Activated CD4-positive, alpha-beta T cell treated with anti-CD3 and anti-CD28 coated beads, Interleukin-2, amount 10 ng/mL, durations not matched to agents 7 days and 5 days (primary cell): ENCODE measurements at regions not wholly inside any gene's neighbourhood (a gene's known extent, or its start where the extent isn't known, plus 50 kb on each side); places are given as distances from the start of the nearest gene placed in this dataset.
"Not testable (repeated sequence)": the region's sequence is repeated elsewhere in the genome, so short reads cannot be mapped to it uniquely, and the experiment has no call there.

Source experiments
- CTCF ChIA-PET: fragments of 350-600 bp; sonication (Branson Sonifier 250); formaldehyde crosslinking; loops from one replicate; lab custom pipeline; 2021; ENCODE audit warnings: antibody characterized with exemption; lab: Charles Lee
- POLR2A ChIA-PET: fragments of 350-600 bp; sonication (Branson Sonifier 250); formaldehyde crosslinking; loops from one replicate; lab custom pipeline; 2021; ENCODE audit warnings: antibody characterized with exemption; lab: Charles Lee
- DNase-seq: peaks from one replicate; pipeline ENCODE4 v3.0.0-alpha.2; 2020
- H3K27ac Mint-ChIP-seq: one replicate; pipeline ENCODE4 v1.8.0; 2021; ENCODE audit warnings: mild to moderate bottlenecking, moderate library complexity, mixed read lengths
- H3K27me3 Mint-ChIP-seq: one replicate; pipeline ENCODE4 v1.8.0; 2021; ENCODE audit warnings: mixed read lengths
- H3K36me3 Mint-ChIP-seq: one replicate; pipeline ENCODE4 v1.8.0; 2021; ENCODE audit warnings: low read depth, mixed read lengths
- H3K4me1 Mint-ChIP-seq: one replicate; pipeline ENCODE4 v1.8.0; 2021; ENCODE audit warnings: mixed read lengths
- H3K4me3 Mint-ChIP-seq: one replicate; pipeline ENCODE4 v1.8.0; 2021; ENCODE audit warnings: mild to moderate bottlenecking, moderate library complexity, mixed read lengths
- H3K9me3 Mint-ChIP-seq: one replicate; pipeline ENCODE4 v1.8.0; 2021; ENCODE audit warnings: mixed read lengths

DNA sequence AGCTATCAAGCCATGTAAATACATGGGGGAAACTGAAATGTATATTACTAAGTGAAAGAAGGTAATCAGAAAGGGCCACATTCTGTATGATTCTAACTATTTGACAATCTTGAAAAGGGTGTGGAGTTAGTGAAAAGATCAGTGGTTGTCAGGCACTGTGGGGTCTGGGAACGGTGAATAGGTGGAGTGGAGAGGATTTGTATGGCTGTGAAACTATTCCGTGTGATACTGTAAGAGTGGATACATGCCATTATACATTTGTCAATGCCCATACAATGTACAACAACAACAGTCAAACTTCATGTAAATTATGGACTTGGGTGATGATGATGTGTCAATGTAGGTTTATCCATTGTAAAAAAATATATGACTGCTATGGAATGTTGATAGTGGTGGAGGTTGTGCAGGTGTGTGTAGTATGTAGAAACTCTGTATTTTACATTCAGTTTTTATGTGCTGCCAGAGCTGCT, 1116.2 kb downstream of the SUCLG1 start:
- peak; percentile 6 for DNase-seq
- H3K9me3 Mint-ChIP-seq = peaks cover 5% of the 10 kb centered on the region
- ChIA-PET POLR2A (no interaction called here), CTCF (no interaction called here)
- no peaks in the 10 kb centered on the region for H3K27me3 Mint-ChIP-seq
- H3K4me1 Mint-ChIP-seq = no peaks in the 10 kb centered on the region
- no peak overlapping the region for H3K4me3 Mint-ChIP-seq
- H3K27ac Mint-ChIP-seq = no peak overlapping the region
- H3K36me3 Mint-ChIP-seq = no peaks in the 10 kb centered on the region

GRCh38 chr2:83340424-83340823, 1118.7 kb downstream of the SUCLG1 start:
- H3K9me3 Mint-ChIP-seq = no peaks in the 10 kb centered on the region
- H3K4me1 Mint-ChIP-seq = no peaks in the 10 kb centered on the region
- no peak for DNase-seq
- H3K27ac Mint-ChIP-seq = no peak overlapping the region
- no peaks in the 10 kb centered on the region for H3K27me3 Mint-ChIP-seq
- ChIA-PET POLR2A (no interaction called here), CTCF (no interaction called here)
- no peak overlapping the region for H3K4me3 Mint-ChIP-seq
- H3K36me3 Mint-ChIP-seq = no peaks in the 10 kb centered on the region

DNA sequence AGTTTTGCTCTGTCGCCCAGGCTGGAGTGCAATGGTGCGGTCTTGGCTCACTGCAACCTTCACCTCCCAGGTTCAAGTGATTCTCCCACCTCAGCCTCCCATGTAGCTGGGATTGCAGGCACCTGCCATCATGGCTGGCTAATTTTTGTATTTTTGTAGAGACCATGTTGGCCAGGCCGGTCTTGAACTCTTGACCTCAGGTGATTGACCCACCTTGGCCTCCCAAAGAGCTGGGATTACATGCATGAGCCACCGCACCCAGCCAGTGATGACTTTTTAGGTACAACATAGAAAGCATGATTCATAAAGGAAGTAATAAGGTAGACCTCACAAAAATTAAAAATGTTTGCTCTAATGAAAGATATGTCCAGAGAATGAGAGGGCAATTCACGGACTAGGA, 1119.1 kb downstream of the SUCLG1 start:
- H3K27me3 Mint-ChIP-seq, H3K4me3 Mint-ChIP-seq, H3K4me1 Mint-ChIP-seq, POLR2A ChIA-PET, H3K36me3 Mint-ChIP-seq, DNase-seq, H3K27ac Mint-ChIP-seq, CTCF ChIA-PET, H3K9me3 Mint-ChIP-seq: not testable (repeated sequence)

- Mint-ChIP-seq H3K9me3 (no peaks in the 10 kb centered on the region), H3K27me3 (no peaks in the 10 kb centered on the region), H3K36me3 (no peaks in the 10 kb centered on the region), H3K4me3 (no peak overlapping the region), H3K27ac (no peak overlapping the region), H3K4me1 (no peaks in the 10 kb centered on the region)
- POLR2A ChIA-PET = no interaction called here
- DNase-seq = no peak
- CTCF ChIA-PET = no interaction called here
These were observed 1127.3 kb downstream of the SUCLG1 start for GRCh38 chr2:83331810-83332209.

GRCh38 chr2:83323038-83323437, 1136.0 kb downstream of the SUCLG1 start:
- peaks cover 3% of the 10 kb centered on the region for H3K9me3 Mint-ChIP-seq
- H3K27me3 Mint-ChIP-seq = no peaks in the 10 kb centered on the region
- no peak for DNase-seq
- ChIA-PET POLR2A (no interaction called here), CTCF (no interaction called here)
- H3K4me1 Mint-ChIP-seq = no peaks in the 10 kb centered on the region
- H3K4me3 Mint-ChIP-seq = no peak overlapping the region
- H3K36me3 Mint-ChIP-seq = no peaks in the 10 kb centered on the region
- no peak overlapping the region for H3K27ac Mint-ChIP-seq

- Mint-ChIP-seq H3K27me3 (no peaks in the 10 kb centered on the region), H3K9me3 (peaks cover 3% of the 10 kb centered on the region), H3K36me3 (no peaks in the 10 kb centered on the region), H3K4me3 (no peak overlapping the region), H3K27ac (no peak overlapping the region), H3K4me1 (no peaks in the 10 kb centered on the region)
- ChIA-PET POLR2A (no interaction called here), CTCF (no interaction called here)
- no peak for DNase-seq
These were observed 1139.0 kb downstream of the SUCLG1 start for GRCh38 chr2:83320053-83320452.

GRCh38 chr2:83305758-83306378, 1153.2 kb downstream of the SUCLG1 start:
- Mint-ChIP-seq H3K4me1 (no peaks in the 10 kb centered on the region), H3K4me3 (no peak overlapping the region), H3K9me3 (peaks cover 2% of the 10 kb centered on the region), H3K36me3 (no peaks in the 10 kb centered on the region), H3K27me3 (no peaks in the 10 kb centered on the region), H3K27ac (no peak overlapping the region)
- DNase-seq = no peak
- ChIA-PET POLR2A (no interaction called here), CTCF (no interaction called here)

- H3K27me3 Mint-ChIP-seq = no peaks in the 10 kb centered on the region
- H3K27ac Mint-ChIP-seq = no peak overlapping the region
- H3K9me3 Mint-ChIP-seq = peaks cover 2% of the 10 kb centered on the region
- ChIA-PET POLR2A (no interaction called here), CTCF (no interaction called here)
- DNase-seq = no peak
- no peaks in the 10 kb centered on the region for H3K4me1 Mint-ChIP-seq
- no peaks in the 10 kb centered on the region for H3K36me3 Mint-ChIP-seq
- no peak overlapping the region for H3K4me3 Mint-ChIP-seq
These were observed 1168.0 kb downstream of the SUCLG1 start for GRCh38 chr2:83291083-83291482.

GRCh38 chr2:83282841-83283240, 1176.2 kb downstream of the SUCLG1 start:
- H3K4me1 Mint-ChIP-seq = no peaks in the 10 kb centered on the region
- H3K27me3 Mint-ChIP-seq = no peaks in the 10 kb centered on the region
- no peaks in the 10 kb centered on the region for H3K9me3 Mint-ChIP-seq
- H3K36me3 Mint-ChIP-seq = no peaks in the 10 kb centered on the region
- no peak for DNase-seq
- no peak overlapping the region for H3K27ac Mint-ChIP-seq
- CTCF ChIA-PET = no interaction called here
- no peak overlapping the region for H3K4me3 Mint-ChIP-seq
- POLR2A ChIA-PET = no interaction called here

- Mint-ChIP-seq H3K36me3 (no peaks in the 10 kb centered on the region), H3K27me3 (no peaks in the 10 kb centered on the region), H3K9me3 (no peaks in the 10 kb centered on the region), H3K4me3 (no peak overlapping the region), H3K27ac (no peak overlapping the region), H3K4me1 (no peaks in the 10 kb centered on the region)
- POLR2A ChIA-PET = no interaction called here
- DNase-seq = no peak
- CTCF ChIA-PET = no interaction called here
These were observed 1176.9 kb downstream of the SUCLG1 start for GRCh38 chr2:83282043-83282795.

DNA sequence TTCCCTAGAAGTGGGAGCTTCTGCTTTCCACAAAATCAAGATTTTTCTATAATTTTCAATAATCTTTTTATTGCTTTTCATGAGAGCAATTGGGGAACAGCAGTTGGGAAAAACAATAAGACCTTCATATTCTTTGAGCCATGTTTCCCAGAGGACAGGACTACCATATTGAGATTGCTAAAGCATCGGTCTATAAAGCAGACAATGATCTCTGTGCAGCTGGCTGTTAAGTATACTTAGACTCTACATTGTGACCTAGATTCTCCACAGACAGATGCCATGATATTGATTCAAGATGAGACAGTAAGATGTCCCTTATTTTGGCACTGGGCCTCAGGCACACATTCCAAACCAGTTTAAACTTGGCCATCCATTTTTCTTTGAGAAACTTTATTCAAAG, 1178.7 kb downstream of the SUCLG1 start:
- H3K27me3 Mint-ChIP-seq = no peaks in the 10 kb centered on the region
- DNase-seq = no peak
- H3K4me1 Mint-ChIP-seq = no peaks in the 10 kb centered on the region
- CTCF ChIA-PET = no interaction called here
- no peak overlapping the region for H3K27ac Mint-ChIP-seq
- POLR2A ChIA-PET = no interaction called here
- no peaks in the 10 kb centered on the region for H3K36me3 Mint-ChIP-seq
- no peak overlapping the region for H3K4me3 Mint-ChIP-seq
- no peaks in the 10 kb centered on the region for H3K9me3 Mint-ChIP-seq

DNA sequence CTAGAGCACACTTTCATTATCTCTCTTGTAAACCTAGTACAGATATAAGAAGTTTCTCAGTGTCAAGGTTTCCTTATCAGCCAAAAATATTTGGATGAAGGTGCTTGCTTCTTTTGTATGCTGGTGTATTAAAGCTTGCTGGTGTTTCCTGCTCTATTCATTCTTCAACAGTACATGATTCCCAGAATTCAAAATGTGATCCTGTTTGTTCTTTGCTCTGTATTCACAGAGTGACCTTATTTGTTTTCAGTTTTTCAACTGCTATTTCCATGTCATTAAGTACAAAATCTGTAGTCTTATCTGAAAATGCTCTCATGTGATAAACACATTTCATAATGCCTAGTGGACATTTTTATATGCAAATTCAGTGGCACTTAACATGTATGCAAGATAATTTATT, 1185.8 kb downstream of the SUCLG1 start:
- H3K4me1 Mint-ChIP-seq = no peaks in the 10 kb centered on the region
- no peak overlapping the region for H3K27ac Mint-ChIP-seq
- no peaks in the 10 kb centered on the region for H3K27me3 Mint-ChIP-seq
- H3K4me3 Mint-ChIP-seq = no peak overlapping the region
- POLR2A ChIA-PET = no interaction called here
- DNase-seq = no peak
- no peaks in the 10 kb centered on the region for H3K9me3 Mint-ChIP-seq
- no peaks in the 10 kb centered on the region for H3K36me3 Mint-ChIP-seq
- CTCF ChIA-PET = no interaction called here

DNA sequence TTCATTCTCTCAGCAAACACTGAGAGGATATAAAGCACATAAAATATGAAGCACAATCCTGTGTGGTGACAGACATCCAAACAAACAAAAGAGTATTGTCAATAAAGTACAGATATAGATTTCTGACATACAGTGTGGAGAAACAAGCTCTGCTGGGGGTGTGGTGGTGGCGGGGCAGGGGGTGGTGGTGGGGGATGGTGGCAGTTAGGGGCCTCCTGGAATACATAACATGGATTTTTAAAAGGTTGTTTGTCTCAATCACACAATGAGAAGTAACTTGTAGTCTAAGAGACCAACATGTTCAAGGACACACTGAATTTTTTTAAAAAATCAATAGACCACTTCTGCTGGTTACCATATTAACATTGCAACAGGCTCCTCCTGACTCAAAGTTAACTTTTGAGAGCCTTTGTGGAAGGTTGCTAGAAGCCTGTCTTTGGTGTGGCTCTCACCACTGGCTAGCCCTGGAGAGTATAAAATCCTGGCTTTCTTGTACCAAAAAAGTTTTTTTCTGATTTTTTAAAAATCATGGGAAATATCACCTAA, 1197.4 kb downstream of the SUCLG1 start:
- ChIA-PET CTCF (no interaction called here), POLR2A (no interaction called here)
- no peak overlapping the region for H3K4me3 Mint-ChIP-seq
- H3K36me3 Mint-ChIP-seq = no peaks in the 10 kb centered on the region
- H3K27ac Mint-ChIP-seq = no peak overlapping the region
- no peaks in the 10 kb centered on the region for H3K4me1 Mint-ChIP-seq
- DNase-seq = no peak
- peaks cover 2% of the 10 kb centered on the region for H3K9me3 Mint-ChIP-seq
- H3K27me3 Mint-ChIP-seq = no peaks in the 10 kb centered on the region
